Body of pancreas (tissue), 4 donors: ENCODE measurements at regions not wholly inside any gene's neighbourhood (a gene's known extent, or its start where the extent isn't known, plus 50 kb on each side); places are given as distances from the start of the nearest gene placed in this dataset.

Experiments used
- ATAC-seq: fragments of 150-250 bp; one replicate; pipeline ENCODE4 v1.9.1; 2016
- DNase-seq, 4 donors: peaks; one replicate each; pipeline ENCODE4 v3.0.0-alpha.2; 2019
- H3K27ac ChIP-seq, 4 donors: fragments of 200-600 bp; sonication (generic); 1 replicate in 3 of 4; 2 replicates in 1 of 4; pipeline versions ENCODE4 v1.5.1 to v1.6.1; 2016 to 2019; ENCODE audit warnings: mild to moderate bottlenecking in 1 of 4, mixed read lengths in 1 of 4, moderate library complexity in 1 of 4
- H3K27me3 ChIP-seq, 2 donors: fragments of 200-600 bp; sonication (generic); one replicate each; pipeline ENCODE4 v1.6.0; 2016; ENCODE audit warnings: mild to moderate bottlenecking in 1 of 2
- H3K36me3 ChIP-seq, 2 donors: fragments of 200-600 bp; sonication (generic); replicated peaks in 1 of 2; 2 replicates each; pipeline ENCODE4 v1.5.1; 2016; ENCODE audit warnings: low read depth in 2 of 2; ENCODE audit not compliant: insufficient read depth in 1 of 2
- H3K4me1 ChIP-seq: fragments of 200-600 bp; sonication (generic); one replicate; pipeline ENCODE4 v1.6.0; 2016
- H3K4me3 ChIP-seq, 2 donors: fragments of 200-600 bp; sonication (generic); 1 replicate in 1 of 2; 2 replicates in 1 of 2; pipeline ENCODE4 v1.5.1; 2016 to 2019
- H3K9me3 ChIP-seq, 3 donors: fragments of 200-600 bp; sonication (generic); 1 replicate in 2 of 3; 2 replicates in 1 of 3; pipeline ENCODE4 v1.5.1; 2016
- CTCF ChIP-seq, 7 experiments: fragments of 450-650 bp in 4 of 7; fragments of 200-600 bp in 3 of 7; sonication (generic) in 3 of 7; IDR thresholded peaks; one replicate each; pipeline ENCODE4 v1.5.1; 2016 to 2019; ENCODE audit warnings: antibody characterized with exemption in 7 of 7
- POLR2A ChIP-seq, 3 donors: fragments of 450-650 bp; IDR thresholded peaks; one replicate each; pipeline ENCODE4 v1.6.1; 2016; ENCODE audit warnings: antibody characterized with exemption in 3 of 3, mild to moderate bottlenecking in 2 of 3
- WGBS, 2 donors: methylation state at CpG; one replicate each; pipeline ENCODE4 v1.1.5; 2017; 5-methylcytosine and 5-hydroxymethylcytosine counted together
- intact Hi-C: fragments of 100-400 bp; cut with DNase I; formaldehyde crosslinking; loops from one replicate; pipeline ENCODE4 v1.15.1; 2023

- Histone ChIP-seq H3K4me1 (no peaks in the 10 kb centered on the region), H3K27me3 (no peaks in the 10 kb centered on the region), H3K27ac (no peak overlapping the region), H3K9me3 (peaks cover 0 to 3% (median 0%) of the 10 kb centered on the region in 3 donors), H3K36me3 (no peaks in the 10 kb centered on the region), H3K4me3 (no peak overlapping the region)
- intact Hi-C loops: no loop called here
- 75 to 78% methylated on average over 2 to 4 of the region's 4 CpGs for WGBS, 2 donors
- ATAC-seq (no peak), DNase-seq (no peak)
- TF ChIP-seq CTCF (IDR thresholded peaks at IDR 0.05) (no peak), POLR2A (IDR thresholded peaks at IDR 0.05) (no peak)
Measured at GRCh38 chr14:48417715-48418500, 742.5 kb upstream of the MDGA2 start.

- whole genome bisulfite sequencing, 2 donors: 29 to 37% methylated on average over 1 of the region's 1 CpG
- Histone ChIP-seq H3K4me3 (no peak overlapping the region), H3K27me3 (no peaks in the 10 kb centered on the region), H3K27ac (no peak overlapping the region), H3K4me1 (no peaks in the 10 kb centered on the region), H3K36me3 (no peaks in the 10 kb centered on the region), H3K9me3 (no peaks in the 10 kb centered on the region)
- no peak for ATAC-seq
- TF ChIP-seq POLR2A (IDR thresholded peaks at IDR 0.05): no peak
- TF ChIP-seq CTCF (IDR thresholded peaks at IDR 0.05): no peak
- DNase-seq: no peak
- intact Hi-C loops: no loop called here
Measured at GRCh38 chr14:48401321-48401720, 725.9 kb upstream of the MDGA2 start.

- ATAC-seq: peak; percentile 65
- H3K4me1 ChIP-seq: no peaks in the 10 kb centered on the region
- intact Hi-C loops: no loop called here
Measured at GRCh38 chr14:48398675-48399282, 723.4 kb upstream of the MDGA2 start.

GRCh38 chr14:48391661-48392060 lies 716.3 kb upstream of the MDGA2 start:
- no peak for TF ChIP-seq POLR2A (IDR thresholded peaks at IDR 0.05)
- TF ChIP-seq CTCF (IDR thresholded peaks at IDR 0.05): no peak
- no peak overlapping the region for H3K27ac ChIP-seq
- H3K9me3 ChIP-seq: no peaks in the 10 kb centered on the region
- DNase-seq (no peak), ATAC-seq (no peak)
- H3K4me3 ChIP-seq: no peak overlapping the region
- no peaks in the 10 kb centered on the region for H3K36me3 ChIP-seq
- H3K27me3 ChIP-seq: no peaks in the 10 kb centered on the region
- no peaks in the 10 kb centered on the region for H3K4me1 ChIP-seq
- WGBS, 2 donors: 37 to 56% methylated on average over 5 of the region's 5 CpGs
- intact Hi-C loops: no loop called here

More at GRCh38 chr14:48398675-48399282, 723.4 kb upstream of the MDGA2 start:
- DNase-seq: peak in 2 of 4 donors; percentile 12 to 32
- H3K9me3 ChIP-seq: no peaks in the 10 kb centered on the region
- no peak overlapping the region for H3K4me3 ChIP-seq
- no peaks in the 10 kb centered on the region for H3K36me3 ChIP-seq
- 46 to 48% methylated on average over 2 of the region's 2 CpGs for WGBS, 2 donors
- H3K27me3 ChIP-seq: no peaks in the 10 kb centered on the region
- no peak overlapping the region for H3K27ac ChIP-seq
- TF ChIP-seq CTCF (IDR thresholded peaks at IDR 0.05) (peak; percentile 54 to 74 (median 69)), POLR2A (IDR thresholded peaks at IDR 0.05) (no peak)
